ENCODE measurements at regions not wholly inside any gene's neighbourhood (a gene's known extent, or its start where the extent isn't known, plus 50 kb on each side); places are given as distances from the start of the nearest gene placed in this dataset.

DNA sequence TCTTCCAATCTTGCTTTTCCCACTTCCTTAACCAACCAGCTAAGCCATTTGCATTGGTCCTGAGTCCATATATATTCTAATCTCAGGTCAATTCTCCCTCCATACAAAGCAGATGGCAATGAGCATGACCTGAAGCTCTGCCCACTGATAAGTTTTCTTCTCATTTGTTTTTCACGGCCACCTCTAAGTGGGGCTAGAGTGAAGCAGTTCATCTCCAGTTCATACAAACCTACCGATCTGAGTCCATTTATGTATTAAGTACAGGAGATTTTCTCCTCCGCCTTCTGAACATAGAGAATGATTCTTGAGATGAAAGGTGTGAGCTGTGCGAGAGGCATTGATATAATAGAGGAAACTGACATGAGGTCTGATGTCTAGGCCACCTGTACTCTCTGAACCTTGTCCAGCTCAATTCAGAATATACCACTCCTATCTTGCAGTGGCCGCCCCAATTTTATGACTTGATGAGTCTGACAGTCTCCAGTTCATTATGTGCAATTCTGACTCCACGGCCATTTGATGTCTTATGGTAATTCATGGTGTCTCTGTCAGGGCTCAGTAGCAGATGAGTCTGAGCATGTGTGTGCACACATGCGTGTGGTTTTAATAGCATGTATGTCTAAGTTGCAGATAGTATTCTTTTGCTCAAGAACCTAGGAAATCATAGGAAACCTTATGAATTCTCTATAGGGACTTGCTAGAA is 329.8 kb downstream of the PMP22 start:
- Mint-ChIP-seq H3K27me3 (ENCODE audit: low read depth) (no peaks in the 10 kb centered on the region), H3K27ac (no peak overlapping the region), H3K4me1 (ENCODE audit: low read depth) (no peaks in the 10 kb centered on the region), H3K4me3 (no peak overlapping the region), H3K9me3 (no peaks in the 10 kb centered on the region), H3K36me3 (ENCODE audit: low read depth) (no peaks in the 10 kb centered on the region)

DNA sequence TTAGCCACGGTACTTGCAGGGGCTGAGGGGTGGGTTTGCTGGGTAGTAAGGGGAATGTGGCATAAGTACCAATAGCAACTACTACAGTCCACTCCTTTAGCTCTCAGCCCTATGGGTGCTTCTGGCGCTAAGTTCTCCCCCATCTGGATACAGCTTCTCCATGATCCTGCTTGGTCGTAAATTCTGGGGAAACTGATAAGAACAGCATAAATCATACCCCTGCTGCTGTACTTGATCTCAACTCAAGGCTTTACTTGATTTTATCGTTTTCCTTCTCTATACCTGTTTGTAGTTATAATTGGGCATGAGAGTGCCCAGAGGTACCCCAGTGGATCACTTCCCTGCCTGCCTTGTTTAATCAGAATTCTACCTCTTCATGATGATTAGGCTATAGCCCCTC is 331.4 kb downstream of the PMP22 start:
- no peaks in the 10 kb centered on the region for H3K9me3 Mint-ChIP-seq
- H3K4me3 Mint-ChIP-seq: no peak overlapping the region
- H3K36me3 Mint-ChIP-seq (ENCODE audit: low read depth): no peaks in the 10 kb centered on the region
- no peak overlapping the region for H3K27ac Mint-ChIP-seq
- no peaks in the 10 kb centered on the region for H3K4me1 Mint-ChIP-seq (ENCODE audit: low read depth)
- no peaks in the 10 kb centered on the region for H3K27me3 Mint-ChIP-seq (ENCODE audit: low read depth)

DNA sequence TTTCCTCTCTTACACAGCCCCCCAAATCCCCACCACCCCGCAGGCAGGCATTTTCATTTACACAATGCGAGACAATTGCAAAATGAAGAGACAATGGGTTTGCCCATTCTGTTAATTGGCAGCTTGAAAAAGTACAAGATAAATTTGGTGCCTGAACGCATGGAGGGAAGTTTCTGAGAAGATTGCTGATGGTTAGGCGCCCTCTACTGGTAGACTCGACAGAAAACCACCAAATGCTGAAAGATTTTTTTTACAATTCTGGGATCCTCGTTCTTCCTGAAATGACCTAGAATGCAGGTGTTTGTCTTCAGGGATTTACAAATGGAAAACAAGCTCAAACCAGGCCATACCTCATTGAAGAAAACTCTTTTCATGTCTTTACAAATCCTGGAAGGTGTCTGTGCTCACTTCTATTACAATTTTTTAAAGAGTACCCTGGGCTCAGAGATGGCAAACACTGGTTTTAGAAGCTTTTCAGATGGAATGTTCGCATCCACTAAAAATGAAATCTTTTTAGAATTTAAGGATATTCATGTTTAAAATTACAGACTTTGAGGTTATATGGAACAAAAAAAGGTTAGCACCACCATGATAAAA is 338.5 kb downstream of the PMP22 start:
- no peak overlapping the region for H3K27ac Mint-ChIP-seq
- no peaks in the 10 kb centered on the region for H3K36me3 Mint-ChIP-seq (ENCODE audit: low read depth)
- H3K4me3 Mint-ChIP-seq: no peak overlapping the region
- H3K9me3 Mint-ChIP-seq: no peaks in the 10 kb centered on the region
- H3K4me1 Mint-ChIP-seq (ENCODE audit: low read depth): no peaks in the 10 kb centered on the region
- no peaks in the 10 kb centered on the region for H3K27me3 Mint-ChIP-seq (ENCODE audit: low read depth)

DNA sequence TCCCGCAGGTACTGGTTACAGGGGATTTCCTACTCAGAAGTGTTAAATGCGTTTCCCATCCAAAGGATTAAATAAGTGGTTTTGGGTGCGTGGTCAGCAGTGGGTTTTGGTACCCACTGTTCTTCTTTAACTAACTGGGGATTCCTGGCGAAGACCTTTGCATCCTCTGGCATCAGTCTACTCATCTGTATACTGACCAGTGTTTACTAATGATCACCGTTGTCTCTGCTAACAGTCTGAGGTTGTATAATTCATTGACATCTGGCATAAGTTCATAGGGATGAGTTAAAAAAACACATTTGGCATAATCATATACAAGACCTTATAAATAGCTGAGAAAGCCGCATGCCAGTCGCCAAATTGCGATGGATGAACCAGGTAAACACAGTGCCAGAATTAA is 339.1 kb downstream of the PMP22 start:
- no peak overlapping the region for H3K4me3 Mint-ChIP-seq
- no peaks in the 10 kb centered on the region for H3K36me3 Mint-ChIP-seq (ENCODE audit: low read depth)
- no peaks in the 10 kb centered on the region for H3K27me3 Mint-ChIP-seq (ENCODE audit: low read depth)
- no peak overlapping the region for H3K27ac Mint-ChIP-seq
- no peaks in the 10 kb centered on the region for H3K4me1 Mint-ChIP-seq (ENCODE audit: low read depth)
- H3K9me3 Mint-ChIP-seq: no peaks in the 10 kb centered on the region

DNA sequence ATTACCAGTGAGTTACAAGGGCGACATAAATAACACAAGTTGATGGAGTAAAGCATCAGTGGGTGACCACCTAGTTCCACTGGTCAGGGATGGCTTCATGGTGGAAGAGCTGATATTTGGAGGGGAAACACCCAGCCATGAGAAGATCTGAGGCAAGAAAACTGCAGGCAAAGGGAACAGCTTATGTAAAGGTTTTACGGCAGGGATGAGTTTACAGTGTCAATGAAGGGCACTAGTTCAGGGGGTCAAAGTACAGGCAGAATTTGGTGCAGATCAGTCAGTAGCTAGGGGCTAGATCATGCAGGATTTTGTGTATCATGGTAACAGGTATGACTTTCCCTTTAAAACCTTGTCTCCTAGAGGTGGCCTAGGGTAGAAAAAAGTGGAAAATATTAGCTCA is 339.6 kb downstream of the PMP22 start:
- no peaks in the 10 kb centered on the region for H3K27me3 Mint-ChIP-seq (ENCODE audit: low read depth)
- H3K4me3 Mint-ChIP-seq: no peak overlapping the region
- no peaks in the 10 kb centered on the region for H3K36me3 Mint-ChIP-seq (ENCODE audit: low read depth)
- no peaks in the 10 kb centered on the region for H3K4me1 Mint-ChIP-seq (ENCODE audit: low read depth)
- H3K27ac Mint-ChIP-seq: no peak overlapping the region
- H3K9me3 Mint-ChIP-seq: no peaks in the 10 kb centered on the region

DNA sequence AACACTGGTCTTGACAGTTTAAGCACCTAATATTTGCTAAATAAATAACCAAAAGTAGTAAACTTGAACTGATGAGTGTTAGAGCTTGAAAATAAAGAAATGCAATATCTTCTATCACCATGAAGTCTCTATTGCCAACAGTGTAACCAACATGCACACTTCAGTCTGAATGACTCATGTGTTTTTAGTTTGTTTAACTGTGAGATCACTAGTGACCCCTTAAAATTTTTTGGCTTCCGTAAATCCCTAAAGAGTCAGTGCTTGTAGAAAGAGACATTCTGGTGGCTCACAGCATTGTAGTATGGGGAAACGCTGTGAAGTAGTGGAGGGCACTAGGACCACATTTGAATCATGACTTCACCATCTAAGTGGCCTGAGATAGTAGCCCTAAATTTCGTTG is 341.1 kb downstream of the PMP22 start:
- H3K4me1 Mint-ChIP-seq (ENCODE audit: low read depth): no peaks in the 10 kb centered on the region
- H3K9me3 Mint-ChIP-seq: no peaks in the 10 kb centered on the region
- no peak overlapping the region for H3K4me3 Mint-ChIP-seq
- H3K27ac Mint-ChIP-seq: no peak overlapping the region
- H3K27me3 Mint-ChIP-seq (ENCODE audit: low read depth): no peaks in the 10 kb centered on the region
- H3K36me3 Mint-ChIP-seq (ENCODE audit: low read depth): no peaks in the 10 kb centered on the region

DNA sequence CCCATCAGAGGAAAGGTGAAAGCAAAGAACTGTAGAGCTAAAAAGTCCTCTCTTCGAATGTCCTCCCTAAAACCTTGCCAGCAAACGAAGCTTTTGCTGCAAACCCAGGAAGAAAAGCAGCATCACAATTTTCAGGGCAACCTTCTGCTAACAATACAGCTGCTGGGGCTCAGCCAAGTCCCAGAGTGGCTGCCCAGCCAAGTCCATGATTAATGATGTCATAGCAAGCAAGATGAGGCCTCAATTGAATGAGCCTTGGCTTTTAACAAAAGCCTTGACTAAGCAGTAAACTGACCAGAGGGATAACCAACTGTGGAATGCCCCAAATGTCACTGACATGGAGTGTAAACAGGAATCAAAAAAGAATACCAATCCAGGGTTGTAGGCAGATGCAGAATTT is 342.7 kb downstream of the PMP22 start:
- H3K27me3 Mint-ChIP-seq (ENCODE audit: low read depth): no peaks in the 10 kb centered on the region
- H3K9me3 Mint-ChIP-seq: no peaks in the 10 kb centered on the region
- H3K4me1 Mint-ChIP-seq (ENCODE audit: low read depth): no peaks in the 10 kb centered on the region
- H3K4me3 Mint-ChIP-seq: no peak overlapping the region
- no peaks in the 10 kb centered on the region for H3K36me3 Mint-ChIP-seq (ENCODE audit: low read depth)
- no peak overlapping the region for H3K27ac Mint-ChIP-seq

DNA sequence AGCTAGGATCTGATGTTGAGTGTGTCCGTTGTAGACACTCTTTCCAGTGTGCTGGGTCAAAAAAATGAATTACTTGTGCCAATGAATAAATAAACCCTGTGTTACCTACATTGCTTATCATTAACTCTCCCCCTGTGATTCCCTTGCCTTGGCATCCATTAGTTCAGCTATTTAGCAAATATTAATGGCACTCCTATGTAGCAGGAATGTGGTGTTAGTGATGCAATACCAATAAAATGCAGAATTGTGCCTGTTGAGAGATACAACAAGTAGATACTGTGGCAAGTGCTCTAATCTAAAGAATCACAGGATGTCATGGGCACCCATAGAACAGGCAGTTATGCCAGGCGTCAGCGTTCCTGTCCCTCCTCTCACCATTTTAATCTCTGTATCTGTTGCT is 343.2 kb downstream of the PMP22 start:
- Mint-ChIP-seq H3K27me3 (ENCODE audit: low read depth) (no peaks in the 10 kb centered on the region), H3K9me3 (no peaks in the 10 kb centered on the region)

DNA sequence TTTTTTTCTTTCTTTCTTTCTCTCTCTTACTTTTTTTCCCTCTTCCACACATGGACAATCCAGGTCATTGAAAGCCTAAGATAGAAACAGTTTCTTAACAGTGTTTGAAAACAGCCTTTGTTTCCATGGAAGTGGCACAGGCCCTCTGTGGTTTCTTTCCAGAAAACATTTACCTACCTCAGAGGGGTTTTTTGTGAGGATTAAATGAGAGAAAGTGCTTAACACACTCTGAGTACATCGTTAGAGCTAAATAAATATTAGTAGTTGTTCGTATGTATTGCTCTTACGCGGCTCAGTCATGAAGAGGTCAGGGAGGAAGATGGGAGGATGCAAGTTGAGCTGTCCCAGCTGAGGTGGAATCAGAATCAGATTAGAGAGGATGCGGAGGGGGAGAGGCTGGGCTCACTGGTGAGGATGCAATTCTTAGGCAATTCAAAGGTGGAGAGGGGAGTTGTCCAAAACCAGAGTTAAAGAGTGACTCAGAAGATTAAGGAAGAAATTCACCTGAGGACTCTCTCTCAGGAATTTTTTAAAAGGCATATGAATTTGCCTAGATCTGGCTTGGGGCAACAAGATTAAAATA is 345.4 kb downstream of the PMP22 start:
- Mint-ChIP-seq H3K36me3 (ENCODE audit: low read depth) (no peaks in the 10 kb centered on the region), H3K9me3 (no peaks in the 10 kb centered on the region), H3K27ac (no peak overlapping the region), H3K4me1 (ENCODE audit: low read depth) (no peaks in the 10 kb centered on the region), H3K4me3 (no peak overlapping the region), H3K27me3 (ENCODE audit: low read depth) (no peaks in the 10 kb centered on the region)

More for the DNA sequence above, 343.2 kb downstream of the PMP22 start:
- Mint-ChIP-seq H3K27ac (no peak overlapping the region), H3K4me3 (no peak overlapping the region), H3K36me3 (ENCODE audit: low read depth) (no peaks in the 10 kb centered on the region), H3K4me1 (ENCODE audit: low read depth) (no peaks in the 10 kb centered on the region)

DNA sequence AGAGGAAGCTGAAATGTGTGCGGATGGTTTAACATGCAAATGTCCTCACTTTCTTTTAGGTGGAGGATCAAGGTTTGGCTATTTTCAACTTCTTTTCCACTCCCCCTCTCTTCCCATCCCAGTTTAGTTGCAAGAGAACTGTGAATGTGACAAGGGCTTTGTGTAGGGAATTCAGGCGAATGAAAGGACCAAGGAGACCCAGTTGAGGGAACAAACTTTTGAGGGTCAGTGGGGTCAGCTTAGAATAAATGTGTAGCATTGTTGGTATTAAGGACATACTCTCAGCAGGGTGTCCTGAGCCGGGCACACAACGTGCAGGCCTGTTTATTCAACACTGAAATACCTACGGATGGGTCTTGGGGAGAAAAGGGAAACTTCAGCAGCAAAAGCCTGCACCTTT is 346.0 kb downstream of the PMP22 start:
- H3K36me3 Mint-ChIP-seq (ENCODE audit: low read depth): no peaks in the 10 kb centered on the region

DNA sequence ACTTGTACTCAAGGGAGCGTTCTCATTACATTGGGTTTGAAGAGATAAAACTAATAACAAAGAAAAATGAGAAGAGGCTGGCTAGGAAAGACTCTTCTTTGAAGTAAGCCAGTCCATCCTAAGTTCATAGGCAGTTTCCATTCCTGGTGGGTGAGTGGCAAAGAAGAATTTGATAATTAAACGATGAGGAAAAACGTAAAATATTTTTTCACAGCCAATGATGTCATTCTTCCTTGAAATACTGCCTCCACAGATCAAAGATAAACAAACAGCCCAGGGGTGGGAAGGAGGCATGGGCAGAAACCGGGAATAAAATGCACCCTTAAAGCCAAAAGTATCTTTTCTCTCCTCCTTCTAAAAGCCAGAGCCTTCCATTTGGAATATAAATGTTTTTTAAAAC is 346.6 kb downstream of the PMP22 start:
- no peak overlapping the region for H3K27ac Mint-ChIP-seq
- no peaks in the 10 kb centered on the region for H3K4me1 Mint-ChIP-seq (ENCODE audit: low read depth)
- no peaks in the 10 kb centered on the region for H3K27me3 Mint-ChIP-seq (ENCODE audit: low read depth)
- no peaks in the 10 kb centered on the region for H3K9me3 Mint-ChIP-seq
- no peaks in the 10 kb centered on the region for H3K36me3 Mint-ChIP-seq (ENCODE audit: low read depth)
- no peak overlapping the region for H3K4me3 Mint-ChIP-seq

More for the DNA sequence above, 346.0 kb downstream of the PMP22 start:
- no peaks in the 10 kb centered on the region for H3K9me3 Mint-ChIP-seq
- no peaks in the 10 kb centered on the region for H3K27me3 Mint-ChIP-seq (ENCODE audit: low read depth)
- no peaks in the 10 kb centered on the region for H3K4me1 Mint-ChIP-seq (ENCODE audit: low read depth)
- no peak overlapping the region for H3K27ac Mint-ChIP-seq
- no peak overlapping the region for H3K4me3 Mint-ChIP-seq

DNA sequence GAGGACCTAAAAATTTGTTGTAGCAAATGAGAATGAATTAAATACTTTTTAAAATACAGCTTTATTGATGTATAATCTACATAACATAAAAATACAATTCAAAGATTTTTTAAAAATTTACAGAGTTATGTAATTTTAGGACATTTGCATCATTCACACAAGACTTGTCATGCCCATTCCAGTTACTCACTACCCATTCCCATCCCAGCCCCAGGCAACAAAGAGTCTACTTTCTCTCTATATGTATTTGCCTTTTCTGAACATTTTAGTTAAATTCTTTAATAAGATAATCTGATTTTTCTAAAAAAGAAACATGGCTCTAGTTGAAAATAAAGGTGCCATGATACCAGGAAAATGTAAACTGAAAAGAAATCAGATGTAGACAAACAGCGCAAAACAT is 354.2 kb downstream of the PMP22 start:
- H3K27ac Mint-ChIP-seq: no peak overlapping the region
- H3K4me1 Mint-ChIP-seq (ENCODE audit: low read depth): no peaks in the 10 kb centered on the region
- peaks cover 3% of the 10 kb centered on the region for H3K9me3 Mint-ChIP-seq
- no peak overlapping the region for H3K4me3 Mint-ChIP-seq
- peaks cover 3% of the 10 kb centered on the region for H3K27me3 Mint-ChIP-seq (ENCODE audit: low read depth)
- no peaks in the 10 kb centered on the region for H3K36me3 Mint-ChIP-seq (ENCODE audit: low read depth)

DNA sequence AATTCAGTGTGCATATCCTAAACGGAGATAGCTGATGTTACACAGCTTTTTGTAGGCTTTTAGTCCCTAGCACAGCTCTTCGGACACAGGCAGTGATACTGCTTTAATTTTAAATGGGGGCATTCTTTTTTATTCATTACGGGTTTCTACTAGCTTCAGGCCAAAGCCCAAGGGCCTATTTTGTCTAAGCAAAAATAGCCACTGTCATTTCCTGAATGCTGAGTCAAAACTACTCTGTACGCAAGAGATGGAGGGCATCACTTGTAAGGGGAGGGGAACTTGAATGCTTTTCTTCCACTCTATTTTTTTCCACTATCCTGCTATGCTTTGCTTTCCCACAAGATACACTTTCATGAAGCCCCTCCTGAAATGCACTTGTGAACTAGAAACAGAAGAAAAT is 360.7 kb downstream of the PMP22 start:
- Mint-ChIP-seq H3K27ac (no peak overlapping the region), H3K36me3 (ENCODE audit: low read depth) (no peaks in the 10 kb centered on the region), H3K27me3 (ENCODE audit: low read depth) (no peaks in the 10 kb centered on the region), H3K4me3 (no peak overlapping the region), H3K4me1 (ENCODE audit: low read depth) (no peaks in the 10 kb centered on the region), H3K9me3 (no peaks in the 10 kb centered on the region)

DNA sequence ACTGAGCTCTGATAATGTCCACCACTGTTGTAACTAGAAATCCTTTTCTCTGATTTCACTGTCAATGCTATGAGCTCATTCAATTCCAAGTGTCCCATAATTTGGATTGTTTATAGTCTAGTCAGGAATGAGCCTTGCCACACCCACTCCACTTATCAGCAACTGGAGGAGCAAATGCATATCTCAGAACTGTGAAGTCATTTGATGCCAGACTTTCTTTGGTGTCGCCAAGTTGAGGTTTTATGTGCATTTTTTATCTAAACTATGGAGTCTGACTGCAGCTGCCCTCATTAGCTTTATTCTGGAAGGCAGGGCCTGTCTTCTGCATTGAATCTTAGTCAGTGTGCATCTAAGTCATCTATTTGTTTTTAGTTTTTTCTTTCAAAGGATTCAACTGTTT is 361.3 kb downstream of the PMP22 start:
- no peaks in the 10 kb centered on the region for H3K27me3 Mint-ChIP-seq (ENCODE audit: low read depth)
- no peaks in the 10 kb centered on the region for H3K36me3 Mint-ChIP-seq (ENCODE audit: low read depth)
- no peak overlapping the region for H3K27ac Mint-ChIP-seq
- H3K4me3 Mint-ChIP-seq: no peak overlapping the region
- no peaks in the 10 kb centered on the region for H3K4me1 Mint-ChIP-seq (ENCODE audit: low read depth)
- H3K9me3 Mint-ChIP-seq: no peaks in the 10 kb centered on the region

DNA sequence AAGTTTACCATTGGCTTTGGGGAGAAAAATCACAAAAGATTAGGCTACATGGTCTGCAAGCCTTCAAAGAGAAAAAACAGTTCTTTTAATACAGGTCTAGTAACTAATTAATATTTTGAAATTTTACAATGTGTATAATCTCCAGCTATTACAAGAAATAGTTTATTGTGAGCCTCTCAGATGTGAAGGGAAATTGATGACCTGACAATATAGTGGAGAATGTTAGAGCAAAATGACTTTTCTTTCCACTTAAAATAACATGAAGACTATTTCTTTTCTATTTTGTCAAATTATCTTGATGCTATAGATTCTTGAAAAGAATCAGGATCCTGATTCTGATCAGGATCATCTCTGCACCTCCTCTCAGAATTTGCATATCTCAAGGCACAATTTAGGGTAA is 362.3 kb downstream of the PMP22 start:
- Mint-ChIP-seq H3K9me3 (no peaks in the 10 kb centered on the region), H3K4me3 (no peak overlapping the region), H3K27ac (no peak overlapping the region), H3K36me3 (ENCODE audit: low read depth) (no peaks in the 10 kb centered on the region), H3K27me3 (ENCODE audit: low read depth) (no peaks in the 10 kb centered on the region), H3K4me1 (ENCODE audit: low read depth) (no peaks in the 10 kb centered on the region)
